Suprapubic skin (tissue), 4 donors: ENCODE measurements at regions not wholly inside any gene's neighbourhood (a gene's known extent, or its start where the extent isn't known, plus 50 kb on each side); places are given as distances from the start of the nearest gene placed in this dataset.

Source experiments
- POLR2A ChIP-seq, 2 donors: fragments of 450-650 bp; IDR thresholded peaks; one replicate each; pipeline ENCODE4 v1.6.1; 2017; ENCODE audit warnings: antibody characterized with exemption in 2 of 2, mild to moderate bottlenecking in 2 of 2, moderate library complexity in 2 of 2
- POLR2AphosphoS5 ChIP-seq, 3 donors: sonication (generic); formaldehyde crosslinking; IDR thresholded peaks; one replicate each; pipeline ENCODE4 v1.6.1; 2017; ENCODE audit warnings: antibody characterized with exemption in 3 of 3
- TF ChIP-seq, protein P1 (sequence below), 2 donors: fragments of 200-600 bp in 1 of 2; fragments of 450-650 bp in 1 of 2; sonication (generic) in 1 of 2; IDR thresholded peaks; one replicate each; pipeline ENCODE4 v1.5.1; 2016 to 2019; ENCODE audit warnings: antibody characterized with exemption in 2 of 2, mild to moderate bottlenecking in 1 of 2, moderate library complexity in 1 of 2

DNA sequence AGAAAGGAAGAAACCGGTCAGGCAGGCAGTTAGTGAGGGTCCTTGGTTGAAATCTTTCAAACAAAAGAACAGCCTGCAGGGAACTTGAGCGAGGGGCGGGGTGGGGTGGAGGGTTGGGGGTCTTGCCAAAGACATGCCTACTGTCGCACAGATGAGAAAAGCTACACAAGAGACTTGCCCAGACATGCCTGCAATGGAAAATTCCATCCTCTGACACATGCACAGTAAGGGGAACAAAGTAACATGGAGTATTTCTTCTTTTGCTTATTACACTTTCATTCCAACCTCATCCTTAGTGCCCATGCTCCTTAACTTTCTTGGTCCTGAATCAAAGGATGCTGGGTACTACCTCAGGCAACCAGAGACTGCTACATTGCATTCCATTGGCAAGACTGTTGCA lies 1491.2 kb downstream of the STIM2 start:
- no peak for TF ChIP-seq POLR2AphosphoS5 (IDR thresholded peaks at IDR 0.05)
- TF ChIP-seq, protein P1, sequence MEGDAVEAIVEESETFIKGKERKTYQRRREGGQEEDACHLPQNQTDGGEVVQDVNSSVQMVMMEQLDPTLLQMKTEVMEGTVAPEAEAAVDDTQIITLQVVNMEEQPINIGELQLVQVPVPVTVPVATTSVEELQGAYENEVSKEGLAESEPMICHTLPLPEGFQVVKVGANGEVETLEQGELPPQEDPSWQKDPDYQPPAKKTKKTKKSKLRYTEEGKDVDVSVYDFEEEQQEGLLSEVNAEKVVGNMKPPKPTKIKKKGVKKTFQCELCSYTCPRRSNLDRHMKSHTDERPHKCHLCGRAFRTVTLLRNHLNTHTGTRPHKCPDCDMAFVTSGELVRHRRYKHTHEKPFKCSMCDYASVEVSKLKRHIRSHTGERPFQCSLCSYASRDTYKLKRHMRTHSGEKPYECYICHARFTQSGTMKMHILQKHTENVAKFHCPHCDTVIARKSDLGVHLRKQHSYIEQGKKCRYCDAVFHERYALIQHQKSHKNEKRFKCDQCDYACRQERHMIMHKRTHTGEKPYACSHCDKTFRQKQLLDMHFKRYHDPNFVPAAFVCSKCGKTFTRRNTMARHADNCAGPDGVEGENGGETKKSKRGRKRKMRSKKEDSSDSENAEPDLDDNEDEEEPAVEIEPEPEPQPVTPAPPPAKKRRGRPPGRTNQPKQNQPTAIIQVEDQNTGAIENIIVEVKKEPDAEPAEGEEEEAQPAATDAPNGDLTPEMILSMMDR (IDR thresholded peaks at IDR 0.05), result no peak
- TF ChIP-seq POLR2A (IDR thresholded peaks at IDR 0.05), result no peak
